ENCODE measurements at regions not wholly inside any gene's neighbourhood (a gene's known extent, or its start where the extent isn't known, plus 50 kb on each side); places are given as distances from the start of the nearest gene placed in this dataset.

DNA sequence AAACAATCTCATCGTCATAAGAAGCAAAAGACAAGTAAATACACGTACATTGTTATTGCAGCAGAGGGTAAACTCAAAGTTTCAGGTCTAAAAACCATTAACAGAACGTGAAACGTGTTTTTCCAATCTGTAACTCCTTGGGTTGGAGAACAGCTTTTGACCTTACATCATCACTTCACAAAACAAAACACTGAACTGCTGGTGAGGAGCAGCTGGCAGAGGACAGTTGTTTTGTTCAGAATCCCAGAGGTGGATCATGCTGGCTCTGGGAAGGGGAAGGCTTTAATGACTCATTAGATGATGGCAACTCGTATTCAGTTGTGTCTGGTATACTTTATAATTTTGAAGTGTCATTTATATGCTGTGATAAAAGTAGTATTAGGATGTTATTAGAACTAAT lies 923.0 kb upstream of the CELF2 start:
- no peak for TF ChIP-seq POLR2AphosphoS5 (IDR thresholded peaks at IDR 0.05)
- TF ChIP-seq, protein P1, sequence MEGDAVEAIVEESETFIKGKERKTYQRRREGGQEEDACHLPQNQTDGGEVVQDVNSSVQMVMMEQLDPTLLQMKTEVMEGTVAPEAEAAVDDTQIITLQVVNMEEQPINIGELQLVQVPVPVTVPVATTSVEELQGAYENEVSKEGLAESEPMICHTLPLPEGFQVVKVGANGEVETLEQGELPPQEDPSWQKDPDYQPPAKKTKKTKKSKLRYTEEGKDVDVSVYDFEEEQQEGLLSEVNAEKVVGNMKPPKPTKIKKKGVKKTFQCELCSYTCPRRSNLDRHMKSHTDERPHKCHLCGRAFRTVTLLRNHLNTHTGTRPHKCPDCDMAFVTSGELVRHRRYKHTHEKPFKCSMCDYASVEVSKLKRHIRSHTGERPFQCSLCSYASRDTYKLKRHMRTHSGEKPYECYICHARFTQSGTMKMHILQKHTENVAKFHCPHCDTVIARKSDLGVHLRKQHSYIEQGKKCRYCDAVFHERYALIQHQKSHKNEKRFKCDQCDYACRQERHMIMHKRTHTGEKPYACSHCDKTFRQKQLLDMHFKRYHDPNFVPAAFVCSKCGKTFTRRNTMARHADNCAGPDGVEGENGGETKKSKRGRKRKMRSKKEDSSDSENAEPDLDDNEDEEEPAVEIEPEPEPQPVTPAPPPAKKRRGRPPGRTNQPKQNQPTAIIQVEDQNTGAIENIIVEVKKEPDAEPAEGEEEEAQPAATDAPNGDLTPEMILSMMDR (IDR thresholded peaks at IDR 0.05), result no peak
